GM18951 (cell line): ENCODE measurements at regions not wholly inside any gene's neighbourhood (a gene's known extent, or its start where the extent isn't known, plus 50 kb on each side); places are given as distances from the start of the nearest gene placed in this dataset.

ENCODE experiments used
- POLR2A ChIP-seq: IDR thresholded peaks from 4 replicates; pipeline ENCODE4 v1.6.1; 2011; ENCODE audit warnings: mild to moderate bottlenecking; ENCODE audit not compliant: insufficient read length, insufficient read depth; ENCODE audit errors: extremely low read depth
- in situ Hi-C: fragments of 300-500 bp; cut with MboI; formaldehyde crosslinking; loops from one replicate; pipeline ENCODE4 v1.12.0; 2022; ENCODE audit warnings: low sequenced_read_pairs, mixed read lengths, inconsistent platforms; ENCODE audit not compliant: unreplicated experiment

DNA sequence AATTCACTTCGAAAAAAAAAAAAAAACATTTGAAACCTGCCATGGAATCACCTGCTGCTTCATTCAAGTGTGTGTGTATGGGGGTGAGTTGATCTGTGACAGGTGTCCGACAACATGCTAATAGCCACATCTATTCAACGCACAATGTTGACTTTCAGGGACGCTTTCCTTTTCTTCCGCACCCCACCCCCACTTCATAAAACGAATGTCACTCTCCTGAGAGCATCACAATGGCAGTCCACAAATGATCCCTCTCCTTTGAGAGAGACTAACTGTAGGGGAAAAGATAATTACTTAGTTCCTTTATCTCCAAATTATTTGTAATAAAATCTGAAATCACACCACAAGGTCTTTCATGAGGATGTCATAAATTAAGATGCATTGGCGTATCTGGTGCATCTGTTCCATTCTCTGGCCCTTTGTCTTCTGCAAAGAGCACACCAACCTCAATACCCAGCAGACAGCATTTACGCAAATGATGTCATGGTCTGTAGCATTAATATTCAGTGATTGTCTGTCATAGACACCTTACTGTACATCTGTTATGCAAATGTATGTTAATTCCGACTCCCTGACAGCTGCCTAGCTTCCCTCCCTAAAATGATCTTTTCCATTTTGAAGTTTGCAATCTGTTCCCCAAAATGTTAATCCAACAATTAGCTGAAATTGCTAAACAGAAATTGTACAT, 640.0 kb upstream of the BOD1L1 start:
- in situ Hi-C loops, result no loop called here
- no peak for TF ChIP-seq POLR2A

DNA sequence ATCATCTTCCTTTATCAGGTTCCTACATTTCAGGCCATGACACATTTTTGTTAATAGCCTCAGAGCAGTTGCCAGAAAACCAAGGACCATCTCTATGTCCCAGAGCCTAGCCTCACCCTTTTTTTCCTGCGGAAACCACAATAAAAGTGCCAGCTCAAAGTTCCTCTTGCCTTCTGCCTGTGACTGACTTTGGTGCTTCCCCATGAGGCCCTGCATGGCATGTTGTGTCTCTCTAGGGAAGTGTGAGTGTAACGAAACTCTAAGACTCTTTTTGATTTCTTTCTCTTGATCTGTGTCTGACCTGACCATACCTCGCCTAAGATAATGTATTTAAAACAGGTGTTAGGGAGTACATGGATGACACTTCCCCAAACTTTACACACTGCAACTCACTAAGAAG, 642.3 kb upstream of the BOD1L1 start:
- in situ Hi-C loops, result no loop called here
- no peak for TF ChIP-seq POLR2A

DNA sequence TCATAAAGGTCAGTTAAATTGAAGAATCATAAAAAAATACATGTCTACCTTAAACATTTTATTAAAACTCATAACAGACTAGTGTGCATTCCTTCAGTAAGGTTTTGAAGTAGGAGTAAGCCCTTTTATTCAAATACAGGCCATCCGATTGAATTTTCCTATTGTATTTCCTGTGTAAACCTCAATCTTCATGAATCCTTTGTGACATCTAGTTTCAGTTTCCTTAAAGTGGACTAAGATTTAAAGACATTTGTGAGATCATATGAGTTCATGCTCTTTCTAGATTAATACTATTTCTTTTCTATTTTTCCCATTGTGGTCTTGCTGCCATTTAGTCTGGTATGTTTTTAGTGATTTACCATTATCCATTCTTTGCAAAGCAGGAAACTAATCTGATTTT, 644.7 kb upstream of the BOD1L1 start:
- TF ChIP-seq POLR2A, result no peak

GRCh38 chr4:14277505-14277904, 650.0 kb upstream of the BOD1L1 start:
- no peak for TF ChIP-seq POLR2A

More for the DNA sequence above, 644.7 kb upstream of the BOD1L1 start:
- in situ Hi-C loops, result no loop called here

GRCh38 chr4:14280567-14280966, 653.0 kb upstream of the BOD1L1 start:
- TF ChIP-seq POLR2A, result no peak
- in situ Hi-C loops, result no loop called here

More at GRCh38 chr4:14277505-14277904, 650.0 kb upstream of the BOD1L1 start:
- in situ Hi-C loops, result no loop called here

GRCh38 chr4:14284578-14284977, 657.1 kb upstream of the BOD1L1 start:
- no peak for TF ChIP-seq POLR2A
- in situ Hi-C loops, result no loop called here

- in situ Hi-C loops, result no loop called here
- TF ChIP-seq POLR2A, result no peak
Observed at GRCh38 chr4:14289708-14290107, 662.2 kb upstream of the BOD1L1 start.

GRCh38 chr4:14293582-14293981, 666.1 kb upstream of the BOD1L1 start:
- no peak for TF ChIP-seq POLR2A
- in situ Hi-C loops, result no loop called here

GRCh38 chr4:14294611-14295010, 667.1 kb upstream of the BOD1L1 start:
- no peak for TF ChIP-seq POLR2A
- in situ Hi-C loops, result no loop called here

DNA sequence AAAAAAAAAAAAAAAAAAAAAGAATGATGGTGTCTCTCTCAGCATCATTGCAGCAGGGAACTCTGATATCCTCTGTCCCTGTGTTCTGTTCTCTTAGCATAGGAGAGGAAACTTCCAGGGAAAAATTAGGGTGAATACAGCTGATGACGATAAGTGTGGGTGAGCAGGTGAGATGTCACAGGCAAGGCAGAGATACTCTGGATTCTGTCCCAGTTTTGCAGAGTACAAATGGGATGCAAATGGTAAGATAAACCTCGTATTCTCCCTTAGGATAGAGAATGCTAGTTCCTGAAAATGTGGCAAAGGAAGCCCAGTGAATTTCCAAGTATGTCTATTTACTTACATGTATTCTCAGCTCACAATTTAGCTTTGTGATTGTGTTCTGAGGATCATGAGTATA, 671.6 kb upstream of the BOD1L1 start:
- in situ Hi-C loops, result no loop called here
- no peak for TF ChIP-seq POLR2A

DNA sequence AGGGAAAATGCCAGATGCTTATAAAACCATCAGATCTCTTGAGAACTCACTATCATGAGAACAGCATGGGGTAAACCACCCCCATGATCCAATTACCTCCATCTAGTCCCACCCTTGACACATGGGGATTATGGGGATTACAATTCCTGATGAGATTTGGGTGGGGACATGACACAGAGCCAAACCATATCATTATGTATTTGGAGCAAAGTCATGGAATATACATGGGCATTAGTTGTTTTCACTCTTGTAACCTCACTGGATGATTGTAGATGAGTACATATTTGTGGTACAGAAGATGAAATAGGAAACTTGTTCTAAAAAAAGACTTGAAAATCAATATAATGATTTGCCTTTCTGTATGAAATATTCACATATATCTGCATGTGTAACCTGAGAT, 674.5 kb upstream of the BOD1L1 start:
- TF ChIP-seq POLR2A, result no peak
- in situ Hi-C loops, result no loop called here

DNA sequence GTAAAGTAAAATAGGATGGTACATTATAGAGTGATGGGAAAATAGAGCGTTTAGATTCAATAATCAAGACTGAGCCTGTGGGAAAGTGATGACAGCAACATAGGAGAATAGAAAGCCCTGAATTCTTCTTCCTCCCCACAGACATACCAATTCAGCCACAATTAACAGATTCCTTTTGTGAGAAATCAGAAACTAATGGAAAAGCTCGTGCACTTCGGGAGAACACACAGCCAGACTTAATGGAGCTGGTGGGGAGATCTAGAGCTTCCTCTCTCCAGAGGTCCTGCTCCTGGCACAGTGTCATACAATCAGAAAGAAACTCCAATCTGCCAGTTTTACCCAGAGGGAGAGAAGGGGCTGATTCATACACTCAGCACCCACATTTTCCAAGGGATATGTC, 676.3 kb upstream of the BOD1L1 start:
- no peak for TF ChIP-seq POLR2A
- in situ Hi-C loops, result no loop called here

DNA sequence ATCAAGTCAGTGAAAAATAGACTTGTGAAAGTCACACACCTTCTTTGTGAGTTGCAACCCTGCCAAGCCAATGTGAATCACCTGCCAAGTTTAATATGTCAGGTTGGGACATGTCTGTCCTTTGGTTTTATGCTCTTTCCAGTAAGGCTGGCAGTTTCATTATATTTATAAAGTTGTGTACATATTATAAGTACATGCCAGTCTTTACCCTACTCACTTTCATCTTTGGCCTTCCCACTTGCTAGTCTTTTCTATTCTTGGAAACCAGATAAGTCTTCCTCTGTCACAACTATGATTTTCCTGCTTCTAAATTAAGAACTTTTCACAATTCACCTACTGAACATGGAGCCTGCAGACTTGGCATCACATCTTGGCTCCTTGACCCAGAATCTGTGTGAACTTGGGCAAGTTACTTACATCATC, 680.7 kb upstream of the BOD1L1 start:
- in situ Hi-C loops, result no loop called here
- no peak for TF ChIP-seq POLR2A

GRCh38 chr4:14309431-14309830, 681.9 kb upstream of the BOD1L1 start:
- in situ Hi-C loops, result no loop called here
- TF ChIP-seq POLR2A, result no peak

GRCh38 chr4:14313757-14314156, 686.2 kb upstream of the BOD1L1 start:
- TF ChIP-seq POLR2A, result no peak
- in situ Hi-C loops, result no loop called here

DNA sequence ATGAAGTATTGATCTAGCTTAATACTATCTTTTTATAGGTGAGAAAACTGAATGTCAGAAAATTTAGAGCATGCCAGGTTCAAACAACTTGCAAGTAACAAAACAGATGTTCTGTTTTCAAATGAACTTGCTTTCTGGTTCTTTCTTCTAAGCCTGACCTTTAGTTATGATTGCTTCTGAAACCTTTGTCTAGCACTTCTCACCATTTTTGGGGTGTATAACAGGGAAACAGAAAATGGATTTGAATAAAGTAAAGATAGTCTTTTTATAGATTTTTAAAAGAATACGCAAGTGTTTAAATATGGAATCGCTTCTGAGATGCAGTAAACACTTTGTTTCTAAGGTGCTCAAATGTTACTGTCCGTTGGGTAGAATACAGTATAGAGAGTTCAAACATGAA, 687.2 kb upstream of the CPEB2 start:
- in situ Hi-C loops, result no loop called here

More for the DNA sequence above, 687.2 kb upstream of the CPEB2 start:
- no peak for TF ChIP-seq POLR2A
